Right lobe of liver (tissue), 4 donors: ENCODE measurements at regions not wholly inside any gene's neighbourhood (a gene's known extent, or its start where the extent isn't known, plus 50 kb on each side); places are given as distances from the start of the nearest gene placed in this dataset.

ENCODE experiments used
- CTCF ChIP-seq, 4 donors: fragments of 200-600 bp in 3 of 4; fragments of 450-650 bp in 1 of 4; IDR thresholded peaks; one replicate each; pipeline versions ENCODE4 v1.5.1 to v1.8.0; 2016 to 2022; ENCODE audit warnings: antibody characterized with exemption in 4 of 4, mild to moderate bottlenecking in 2 of 4
- POLR2A ChIP-seq: fragments of 450-650 bp; IDR thresholded peaks from one replicate; pipeline ENCODE4 v1.6.1; 2017; ENCODE audit warnings: antibody characterized with exemption, mild to moderate bottlenecking
- donor health status: DM: no; HTN: no; CAD: no.
- donor health status: DM: no; HTN: no; CAD: no.
- donor health status: DM: no; HTN: yes; CAD: no.

GRCh38 chr11:130545449-130546072 is 97.1 kb downstream of the ADAMTS15 start:
- TF ChIP-seq CTCF (IDR thresholded peaks at IDR 0.05) (no peak), POLR2A (no peak)
